ENCODE measurements at regions not wholly inside any gene's neighbourhood (a gene's known extent, or its start where the extent isn't known, plus 50 kb on each side); places are given as distances from the start of the nearest gene placed in this dataset.

DNA sequence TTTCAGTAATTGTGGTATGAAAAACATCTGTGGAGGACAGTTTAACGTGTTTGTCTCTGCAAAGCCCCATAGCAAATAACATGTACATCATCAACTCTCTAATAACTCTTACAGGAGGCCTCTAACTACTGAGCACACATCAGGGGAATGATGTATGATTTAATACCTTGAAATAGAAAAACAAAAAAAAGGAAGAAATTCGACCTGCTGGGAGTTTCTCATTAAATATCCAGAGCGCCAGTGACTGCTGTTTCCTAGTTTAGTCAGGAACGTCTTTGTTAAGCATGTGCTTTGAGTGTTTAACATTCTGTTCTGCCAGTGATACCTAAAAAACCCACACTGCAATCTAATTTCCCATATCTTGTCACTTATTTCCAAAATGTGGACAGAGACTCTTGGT lies 235.4 kb downstream of the PCDH20 start:
- Histone ChIP-seq H3K4me1 (peaks cover 0 to 19% (median 15%) of the 10 kb centered on the region in 4 donors), H3K4me3 (no peak overlapping the region), H3K36me3 (no peaks in the 10 kb centered on the region), H3K9me3 (no peaks in the 10 kb centered on the region), H3K27me3 (no peaks in the 10 kb centered on the region), H3K27ac (peak overlapping the region; percentile 45 to 68 (median 60))
- TF ChIP-seq, protein P1, sequence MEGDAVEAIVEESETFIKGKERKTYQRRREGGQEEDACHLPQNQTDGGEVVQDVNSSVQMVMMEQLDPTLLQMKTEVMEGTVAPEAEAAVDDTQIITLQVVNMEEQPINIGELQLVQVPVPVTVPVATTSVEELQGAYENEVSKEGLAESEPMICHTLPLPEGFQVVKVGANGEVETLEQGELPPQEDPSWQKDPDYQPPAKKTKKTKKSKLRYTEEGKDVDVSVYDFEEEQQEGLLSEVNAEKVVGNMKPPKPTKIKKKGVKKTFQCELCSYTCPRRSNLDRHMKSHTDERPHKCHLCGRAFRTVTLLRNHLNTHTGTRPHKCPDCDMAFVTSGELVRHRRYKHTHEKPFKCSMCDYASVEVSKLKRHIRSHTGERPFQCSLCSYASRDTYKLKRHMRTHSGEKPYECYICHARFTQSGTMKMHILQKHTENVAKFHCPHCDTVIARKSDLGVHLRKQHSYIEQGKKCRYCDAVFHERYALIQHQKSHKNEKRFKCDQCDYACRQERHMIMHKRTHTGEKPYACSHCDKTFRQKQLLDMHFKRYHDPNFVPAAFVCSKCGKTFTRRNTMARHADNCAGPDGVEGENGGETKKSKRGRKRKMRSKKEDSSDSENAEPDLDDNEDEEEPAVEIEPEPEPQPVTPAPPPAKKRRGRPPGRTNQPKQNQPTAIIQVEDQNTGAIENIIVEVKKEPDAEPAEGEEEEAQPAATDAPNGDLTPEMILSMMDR (IDR thresholded peaks at IDR 0.05): no peak
- TF ChIP-seq POLR2A (IDR thresholded peaks at IDR 0.05) (no peak), EP300 (IDR thresholded peaks at IDR 0.05) (no peak), POLR2AphosphoS5 (IDR thresholded peaks at IDR 0.05) (no peak)
- WGBS, 2 donors: 41 to 58% methylated on average over 4 of the region's 4 CpGs
- no peak for DNase-seq
- intact Hi-C loops (cut with DNase I): no loop called here

DNA sequence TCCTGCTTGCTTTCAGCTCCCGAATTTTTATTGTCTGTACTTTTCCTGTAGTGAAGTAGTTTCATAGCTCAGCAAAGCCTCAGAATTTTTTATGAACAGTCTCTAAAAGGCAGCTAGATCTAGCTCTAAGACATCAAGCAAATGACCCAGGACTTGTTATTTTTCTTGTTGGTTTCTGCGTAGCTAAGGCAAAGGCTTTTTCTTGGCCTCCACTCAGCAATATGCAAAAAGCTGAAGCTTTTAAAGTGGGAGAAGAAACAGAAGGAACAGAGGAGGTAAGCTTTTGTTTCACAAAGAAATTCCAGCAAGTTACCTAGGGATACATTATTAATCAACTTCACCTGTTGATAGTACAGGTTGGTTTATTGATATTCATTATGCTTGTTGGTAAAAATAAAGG lies 235.9 kb downstream of the PCDH20 start:
- Histone ChIP-seq H3K27ac (peak overlapping the region; percentile 45 to 68 (median 60)), H3K4me3 (no peak overlapping the region), H3K9me3 (no peaks in the 10 kb centered on the region), H3K36me3 (no peaks in the 10 kb centered on the region), H3K4me1 (peaks cover 0 to 19% (median 15%) of the 10 kb centered on the region in 4 donors), H3K27me3 (no peaks in the 10 kb centered on the region)
- intact Hi-C loops (cut with DNase I): no loop called here
- no peak for TF ChIP-seq EP300 (IDR thresholded peaks at IDR 0.05)
- TF ChIP-seq, protein P1 (IDR thresholded peaks at IDR 0.05): no peak
- no peak for TF ChIP-seq POLR2AphosphoS5 (IDR thresholded peaks at IDR 0.05)
- TF ChIP-seq POLR2A (IDR thresholded peaks at IDR 0.05): no peak
- DNase-seq: no peak
- WGBS, 2 donors: 69 to 75% methylated on average over 2 of the region's 2 CpGs

DNA sequence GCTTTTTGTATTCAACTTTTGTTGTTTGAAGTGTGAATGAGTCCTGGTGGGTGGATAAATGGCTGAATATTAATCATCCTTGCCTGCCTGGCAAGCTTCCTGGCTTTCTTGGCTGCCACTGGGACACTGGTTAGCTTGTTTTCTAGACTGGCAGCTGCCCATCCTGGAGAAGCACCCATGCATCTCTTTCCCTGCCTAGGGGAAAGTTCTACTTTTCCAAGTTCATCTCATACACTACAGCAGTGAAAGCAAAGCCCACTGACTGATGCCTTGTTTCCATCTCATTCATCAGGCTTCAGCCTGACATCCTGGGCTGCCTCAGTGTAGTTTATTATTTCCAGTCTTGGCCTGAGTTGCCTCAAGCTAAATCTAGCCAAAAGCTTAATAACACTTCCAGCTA lies 244.8 kb downstream of the PCDH20 start:
- Histone ChIP-seq H3K36me3 (no peaks in the 10 kb centered on the region), H3K27me3 (no peaks in the 10 kb centered on the region), H3K4me3 (no peak overlapping the region), H3K4me1 (peaks cover 0 to 8% (median 6%) of the 10 kb centered on the region in 4 donors), H3K27ac (no peak overlapping the region), H3K9me3 (no peaks in the 10 kb centered on the region)
- TF ChIP-seq EP300 (IDR thresholded peaks at IDR 0.05): no peak
- TF ChIP-seq, protein P1 (IDR thresholded peaks at IDR 0.05): no peak
- TF ChIP-seq POLR2AphosphoS5 (IDR thresholded peaks at IDR 0.05): no peak
- no peak for TF ChIP-seq POLR2A (IDR thresholded peaks at IDR 0.05)
- intact Hi-C loops (cut with DNase I): no loop called here
- DNase-seq: no peak

GRCh38 chr13:61162636-61163035 lies 253.0 kb downstream of the PCDH20 start:
- peak overlapping the region in 3 of 4 donors; percentile 49 to 68 (median 56) for H3K27ac ChIP-seq
- H3K36me3 ChIP-seq: no peaks in the 10 kb centered on the region
- intact Hi-C loops (cut with DNase I): no loop called here
- no peak overlapping the region for H3K4me3 ChIP-seq
- no peak for TF ChIP-seq POLR2AphosphoS5 (IDR thresholded peaks at IDR 0.05)
- TF ChIP-seq, protein P1 (IDR thresholded peaks at IDR 0.05): no peak
- TF ChIP-seq POLR2A (IDR thresholded peaks at IDR 0.05): no peak
- TF ChIP-seq EP300 (IDR thresholded peaks at IDR 0.05): no peak
- H3K4me1 ChIP-seq: peaks cover 0 to 16% (median 9%) of the 10 kb centered on the region in 4 donors
- no peak for DNase-seq
- WGBS, 2 donors: 68 to 82% methylated on average over 1 of the region's 1 CpG
- H3K27me3 ChIP-seq: no peaks in the 10 kb centered on the region
- no peaks in the 10 kb centered on the region for H3K9me3 ChIP-seq

- no peak for DNase-seq
- H3K9me3 ChIP-seq: no peaks in the 10 kb centered on the region
- H3K36me3 ChIP-seq: no peaks in the 10 kb centered on the region
- WGBS, 2 donors: 78 to 84% methylated on average over 3 of the region's 3 CpGs
- TF ChIP-seq POLR2AphosphoS5 (IDR thresholded peaks at IDR 0.05) (peak in 1 of 4 donors; percentile 27), POLR2A (IDR thresholded peaks at IDR 0.05) (no peak), EP300 (IDR thresholded peaks at IDR 0.05) (no peak)
- intact Hi-C loops (cut with DNase I): no loop called here
- H3K27ac ChIP-seq: peak overlapping the region in 3 of 4 donors; percentile 49 to 68 (median 56)
- no peak overlapping the region for H3K4me3 ChIP-seq
- peaks cover 0 to 16% (median 9%) of the 10 kb centered on the region in 4 donors for H3K4me1 ChIP-seq
- no peaks in the 10 kb centered on the region for H3K27me3 ChIP-seq
Observed at GRCh38 chr13:61162106-61162505, 253.5 kb downstream of the PCDH20 start.
